ENCODE measurements at regions not wholly inside any gene's neighbourhood (a gene's known extent, or its start where the extent isn't known, plus 50 kb on each side); places are given as distances from the start of the nearest gene placed in this dataset.

- TF ChIP-seq CTCF (IDR thresholded peaks at IDR 0.05; ENCODE audit: poor library complexity) (no peak), EZH2phosphoT487 (IDR thresholded peaks at IDR 0.05; ENCODE audit: low read depth, severe bottlenecking, unreplicated experiment) (no peak), EZH2 (IDR thresholded peaks at IDR 0.05; ENCODE audit: borderline replicate concordance) (no peak)
Measured at GRCh38 chr10:108899670-108900069, 1023.6 kb downstream of the XPNPEP1 start.
